Adipocyte (in vitro differentiated cells): ENCODE measurements at regions not wholly inside any gene's neighbourhood (a gene's known extent, or its start where the extent isn't known, plus 50 kb on each side); places are given as distances from the start of the nearest gene placed in this dataset.

ENCODE experiments used
- DNase-seq: peaks from one replicate; pipeline ENCODE4 v3.0.0-alpha.2; 2015; ENCODE audit warnings: low read depth
- H3K27me3 ChIP-seq: replicated peaks from 2 replicates; pipeline ENCODE4 v1.7.0; 2013; ENCODE audit warnings: mild to moderate bottlenecking, low read length, moderate library complexity; ENCODE audit not compliant: control insufficient read depth, insufficient read depth
- H3K36me3 ChIP-seq: 2 replicates; pipeline ENCODE4 v1.7.0; 2013; ENCODE audit warnings: low read length, mild to moderate bottlenecking, moderate library complexity; ENCODE audit not compliant: control insufficient read depth, insufficient read depth, severe bottlenecking
- H3K4me1 ChIP-seq: 2 replicates; pipeline ENCODE4 v1.7.0; 2013; ENCODE audit warnings: mild to moderate bottlenecking, low read length, moderate library complexity; ENCODE audit not compliant: control insufficient read depth, insufficient read depth
- H3K4me3 ChIP-seq: 2 replicates; pipeline ENCODE4 v1.7.0; 2013; ENCODE audit warnings: mild to moderate bottlenecking, low read length, moderate library complexity
- H3K9ac ChIP-seq: 2 replicates; pipeline ENCODE4 v1.7.0; 2013; ENCODE audit warnings: mild to moderate bottlenecking, low read length, moderate library complexity
- H3K9me3 ChIP-seq: 2 replicates; pipeline ENCODE4 v1.7.0; 2013; ENCODE audit warnings: mild to moderate bottlenecking, low read length, moderate library complexity; ENCODE audit not compliant: control insufficient read depth

DNA sequence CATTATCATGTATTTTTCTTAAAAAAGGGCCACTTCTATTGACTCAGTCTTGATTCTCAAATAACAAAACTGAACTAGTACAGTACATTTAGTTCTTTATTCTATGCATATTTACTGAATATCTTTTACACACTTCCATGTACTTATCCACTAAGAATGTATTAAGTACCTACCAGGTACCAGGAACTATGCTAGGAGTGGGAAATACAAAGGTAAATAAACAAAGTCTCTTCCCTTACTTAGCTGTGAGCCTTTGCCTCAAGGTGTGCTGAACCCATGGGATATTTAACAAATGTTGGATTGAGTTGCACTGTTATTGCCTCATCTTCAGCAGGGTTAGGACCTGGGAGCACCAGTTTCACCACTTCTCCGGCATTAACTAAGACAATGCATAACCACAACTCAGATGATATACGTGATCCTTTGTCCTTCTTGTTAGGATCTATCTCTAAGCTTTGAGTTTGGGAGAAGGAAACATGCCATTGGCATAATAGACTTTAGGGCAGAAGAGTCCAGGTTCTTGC is 533.9 kb downstream of the TFAP2B start:
- Histone ChIP-seq H3K36me3 (no peaks in the 10 kb centered on the region), H3K9ac (no peak overlapping the region), H3K9me3 (no peaks in the 10 kb centered on the region), H3K4me3 (no peak overlapping the region), H3K4me1 (no peaks in the 10 kb centered on the region), H3K27me3 (no peaks in the 10 kb centered on the region)
- DNase-seq, result no peak

DNA sequence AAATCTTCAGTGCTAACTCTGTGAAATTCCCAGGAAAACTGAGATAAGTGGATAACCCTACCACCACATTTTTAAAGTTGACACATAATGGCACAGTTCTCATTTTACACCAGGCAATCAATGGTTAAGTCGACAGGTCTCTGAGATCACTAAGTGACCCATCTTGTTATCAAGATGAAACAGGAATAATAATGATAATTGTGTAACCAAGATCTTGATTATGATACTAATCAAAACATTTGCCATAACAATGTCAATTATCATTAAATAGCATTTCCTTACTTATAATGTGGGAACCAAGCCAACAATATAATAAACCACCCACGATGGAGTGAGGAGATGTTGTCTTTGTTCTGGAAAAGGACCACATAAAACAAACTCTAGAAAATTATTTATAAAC is 541.6 kb downstream of the TFAP2B start:
- no peaks in the 10 kb centered on the region for H3K36me3 ChIP-seq
- no peak for DNase-seq
- no peaks in the 10 kb centered on the region for H3K4me1 ChIP-seq
- H3K4me3 ChIP-seq, result no peak overlapping the region
- H3K9me3 ChIP-seq, result no peaks in the 10 kb centered on the region
- no peaks in the 10 kb centered on the region for H3K27me3 ChIP-seq
- no peak overlapping the region for H3K9ac ChIP-seq

DNA sequence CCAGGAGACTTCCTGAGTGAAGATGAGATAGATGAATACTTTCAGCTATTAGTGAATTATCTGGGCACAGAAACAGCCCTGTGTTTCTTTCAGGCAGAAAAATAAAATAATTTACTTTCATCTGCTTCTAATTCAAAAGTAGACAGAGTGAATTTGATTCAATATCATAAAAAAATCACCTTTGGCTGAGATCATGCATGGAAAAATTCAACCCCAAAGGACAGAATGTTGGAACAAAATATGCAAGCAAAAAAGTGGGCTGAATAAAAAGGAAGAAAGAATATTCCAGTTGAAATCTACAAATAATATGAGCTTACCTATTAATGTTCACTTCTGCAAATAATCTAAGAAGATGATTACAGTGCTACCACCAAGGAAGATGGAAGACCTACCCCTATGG is 546.9 kb downstream of the TFAP2B start:
- Histone ChIP-seq H3K9ac (no peak overlapping the region), H3K4me1 (no peaks in the 10 kb centered on the region), H3K9me3 (no peaks in the 10 kb centered on the region), H3K4me3 (no peak overlapping the region), H3K27me3 (no peaks in the 10 kb centered on the region), H3K36me3 (no peaks in the 10 kb centered on the region)
- DNase-seq, result no peak

- Histone ChIP-seq H3K27me3 (no peaks in the 10 kb centered on the region), H3K36me3 (no peaks in the 10 kb centered on the region), H3K4me3 (no peak overlapping the region), H3K9ac (no peak overlapping the region), H3K4me1 (no peaks in the 10 kb centered on the region), H3K9me3 (no peaks in the 10 kb centered on the region)
- DNase-seq, result no peak
Observed at GRCh38 chr6:51369485-51369884, 550.8 kb downstream of the TFAP2B start.

DNA sequence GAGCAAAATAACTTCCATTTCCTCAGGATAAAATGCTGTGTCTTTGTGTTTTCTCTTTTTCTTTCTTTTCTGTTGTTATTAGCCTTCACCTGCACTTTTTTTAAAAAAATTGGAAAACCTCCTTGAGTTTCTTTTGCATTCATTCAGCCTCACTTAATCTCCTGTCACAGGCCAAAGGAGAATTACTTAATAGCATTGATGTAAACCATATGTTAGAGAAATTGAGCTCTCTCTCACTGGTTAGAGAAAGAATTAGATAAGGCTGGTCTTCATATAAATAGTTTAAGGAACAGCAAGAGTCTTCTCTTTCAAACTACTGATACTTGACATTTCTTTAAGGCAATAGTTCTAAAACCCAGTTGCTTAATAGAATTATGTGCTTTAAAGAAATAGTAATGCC is 564.2 kb downstream of the TFAP2B start:
- no peaks in the 10 kb centered on the region for H3K4me1 ChIP-seq
- DNase-seq, result no peak
- no peaks in the 10 kb centered on the region for H3K36me3 ChIP-seq
- H3K9me3 ChIP-seq, result no peaks in the 10 kb centered on the region
- H3K27me3 ChIP-seq, result no peaks in the 10 kb centered on the region
- H3K4me3 ChIP-seq, result no peak overlapping the region
- no peak overlapping the region for H3K9ac ChIP-seq

- Histone ChIP-seq H3K9me3 (no peaks in the 10 kb centered on the region), H3K36me3 (no peaks in the 10 kb centered on the region), H3K9ac (no peak overlapping the region), H3K4me1 (no peaks in the 10 kb centered on the region), H3K4me3 (no peak overlapping the region), H3K27me3 (no peaks in the 10 kb centered on the region)
- no peak for DNase-seq
Observed at GRCh38 chr6:51384736-51385135, 566.1 kb downstream of the TFAP2B start.

- no peaks in the 10 kb centered on the region for H3K9me3 ChIP-seq
- no peaks in the 10 kb centered on the region for H3K4me1 ChIP-seq
- H3K9ac ChIP-seq, result no peak overlapping the region
- H3K27me3 ChIP-seq, result no peaks in the 10 kb centered on the region
- no peaks in the 10 kb centered on the region for H3K36me3 ChIP-seq
- no peak for DNase-seq
- no peak overlapping the region for H3K4me3 ChIP-seq
Observed at GRCh38 chr6:51386347-51386836, 567.7 kb downstream of the TFAP2B start.

DNA sequence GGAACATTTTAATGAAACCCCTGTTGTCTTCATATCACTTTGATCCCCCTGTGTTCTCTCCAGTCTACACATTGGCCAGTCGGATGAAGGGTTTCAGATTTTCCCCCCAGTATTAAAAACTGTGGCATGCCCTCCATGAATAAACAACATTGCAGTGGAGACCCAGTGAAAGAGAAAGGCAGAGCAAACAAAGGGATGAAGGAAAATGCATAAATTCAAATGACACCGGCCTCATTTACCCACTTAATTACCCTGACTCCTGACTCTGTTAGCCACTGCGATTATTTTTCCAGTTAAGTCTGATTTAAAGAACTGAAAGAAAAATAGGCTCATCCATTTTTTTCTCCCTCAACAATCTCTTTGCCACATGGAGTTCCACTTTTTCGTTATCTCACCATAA is 569.2 kb downstream of the TFAP2B start:
- H3K27me3 ChIP-seq, result no peaks in the 10 kb centered on the region
- no peaks in the 10 kb centered on the region for H3K9me3 ChIP-seq
- H3K9ac ChIP-seq, result no peak overlapping the region
- no peaks in the 10 kb centered on the region for H3K4me1 ChIP-seq
- H3K4me3 ChIP-seq, result no peak overlapping the region
- no peaks in the 10 kb centered on the region for H3K36me3 ChIP-seq
- no peak for DNase-seq

DNA sequence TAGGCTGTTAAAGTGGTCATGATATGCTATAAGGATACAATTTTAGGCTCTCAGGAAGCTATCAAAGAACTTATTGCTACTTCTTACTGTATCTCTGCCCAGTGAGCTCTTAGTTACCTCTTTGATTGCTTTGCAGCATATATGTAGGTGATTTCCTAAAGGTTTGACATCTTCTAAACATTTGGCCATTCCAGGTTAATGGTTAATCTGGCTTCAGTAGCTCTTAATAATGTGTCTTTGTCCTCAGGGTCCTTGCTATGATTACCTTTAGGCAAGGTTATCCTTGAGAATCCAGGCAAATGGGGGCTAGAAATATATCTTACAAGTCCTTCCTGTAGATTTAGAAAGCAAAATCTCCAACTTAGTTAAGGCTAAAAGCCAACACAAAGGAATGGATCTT is 575.4 kb downstream of the TFAP2B start:
- H3K4me3 ChIP-seq, result no peak overlapping the region
- H3K27me3 ChIP-seq, result no peaks in the 10 kb centered on the region
- H3K4me1 ChIP-seq, result no peaks in the 10 kb centered on the region
- H3K9ac ChIP-seq, result no peak overlapping the region
- no peaks in the 10 kb centered on the region for H3K9me3 ChIP-seq
- DNase-seq, result no peak
- H3K36me3 ChIP-seq, result no peaks in the 10 kb centered on the region

DNA sequence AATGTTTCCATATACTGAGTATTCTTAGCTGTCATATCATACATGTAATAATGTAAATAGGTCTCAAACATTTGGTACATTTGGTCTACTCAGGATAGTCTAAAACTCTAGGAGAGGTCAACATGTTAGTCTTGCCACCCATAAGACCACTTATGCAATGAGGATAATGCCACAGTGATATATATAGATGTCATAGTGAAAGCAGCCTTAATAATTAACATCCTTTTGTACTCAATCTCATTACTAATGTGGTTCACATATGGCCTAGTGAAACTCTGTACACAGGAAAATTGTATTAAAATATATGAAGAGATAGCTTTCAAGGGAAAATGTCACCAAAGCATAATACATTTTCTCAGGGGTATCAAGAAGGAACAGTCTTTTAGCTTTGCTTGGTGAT is 577.9 kb downstream of the TFAP2B start:
- no peak for DNase-seq
- no peaks in the 10 kb centered on the region for H3K36me3 ChIP-seq
- H3K4me3 ChIP-seq, result no peak overlapping the region
- no peaks in the 10 kb centered on the region for H3K4me1 ChIP-seq
- no peaks in the 10 kb centered on the region for H3K9me3 ChIP-seq
- no peaks in the 10 kb centered on the region for H3K27me3 ChIP-seq
- no peak overlapping the region for H3K9ac ChIP-seq

- no peaks in the 10 kb centered on the region for H3K9me3 ChIP-seq
- H3K4me3 ChIP-seq, result no peak overlapping the region
- no peak for DNase-seq
- no peak overlapping the region for H3K9ac ChIP-seq
- no peaks in the 10 kb centered on the region for H3K4me1 ChIP-seq
- H3K36me3 ChIP-seq, result no peaks in the 10 kb centered on the region
- H3K27me3 ChIP-seq, result no peaks in the 10 kb centered on the region
Observed at GRCh38 chr6:51398064-51398705, 579.5 kb downstream of the TFAP2B start.

DNA sequence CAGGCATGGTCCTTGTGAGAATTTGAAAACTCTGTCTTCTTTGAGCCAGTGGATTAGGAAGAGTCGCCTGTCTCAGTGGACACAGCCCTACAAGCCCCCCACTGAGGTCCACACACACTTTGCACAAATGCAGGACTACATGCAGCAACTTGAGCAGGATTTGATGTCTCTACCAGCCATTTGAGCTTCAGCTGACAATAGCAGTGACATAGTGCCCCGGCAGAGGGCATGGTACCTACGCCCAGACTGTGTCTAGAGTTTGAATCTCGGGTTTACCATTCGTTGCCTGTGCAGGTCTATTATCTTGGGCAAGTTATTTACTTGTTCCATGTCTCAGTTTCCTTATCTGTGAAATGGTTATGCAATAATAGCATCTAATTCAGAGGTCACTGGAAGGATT is 580.1 kb downstream of the TFAP2B start:
- Histone ChIP-seq H3K9ac (no peak overlapping the region), H3K4me1 (no peaks in the 10 kb centered on the region), H3K4me3 (no peak overlapping the region), H3K27me3 (no peaks in the 10 kb centered on the region), H3K9me3 (no peaks in the 10 kb centered on the region), H3K36me3 (no peaks in the 10 kb centered on the region)
- DNase-seq, result no peak
